Stimulated activated CD8-positive, alpha-beta memory T cell treated with anti-CD3 and anti-CD28 coated beads, Interleukin-12 subunit alpha, Interleukin-12 subunit beta, amount 100 ng/mL, for 24 hours (primary cell): ENCODE measurements at regions not wholly inside any gene's neighbourhood (a gene's known extent, or its start where the extent isn't known, plus 50 kb on each side); places are given as distances from the start of the nearest gene placed in this dataset.
"Not testable (repeated sequence)": the region's sequence is repeated elsewhere in the genome, so short reads cannot be mapped to it uniquely, and the experiment has no call there.

Experiments used
- DNase-seq: peaks from one replicate; pipeline ENCODE4 v3.0.0-alpha.2; 2020; ENCODE audit errors: extremely low read depth

DNA sequence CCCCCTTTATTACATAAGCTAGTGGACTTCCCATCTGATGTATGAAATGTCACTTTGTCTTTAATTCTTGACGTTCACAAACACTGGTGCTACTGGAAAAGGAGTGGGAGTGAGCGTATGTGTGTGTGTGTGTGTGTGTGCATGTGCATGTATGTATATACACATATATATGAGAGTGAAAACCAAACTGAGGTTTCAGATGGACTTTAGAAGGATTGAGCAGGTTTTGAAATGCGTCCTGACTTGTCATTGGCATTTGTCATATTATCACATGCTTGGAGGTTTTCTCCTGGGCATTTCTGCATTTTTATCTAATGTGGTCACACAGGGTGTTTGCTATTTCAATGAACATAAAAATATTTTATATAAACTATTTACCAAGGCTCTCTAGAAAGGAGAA lies 1085.9 kb downstream of the BCL11B start:
- no peak for DNase-seq

DNA sequence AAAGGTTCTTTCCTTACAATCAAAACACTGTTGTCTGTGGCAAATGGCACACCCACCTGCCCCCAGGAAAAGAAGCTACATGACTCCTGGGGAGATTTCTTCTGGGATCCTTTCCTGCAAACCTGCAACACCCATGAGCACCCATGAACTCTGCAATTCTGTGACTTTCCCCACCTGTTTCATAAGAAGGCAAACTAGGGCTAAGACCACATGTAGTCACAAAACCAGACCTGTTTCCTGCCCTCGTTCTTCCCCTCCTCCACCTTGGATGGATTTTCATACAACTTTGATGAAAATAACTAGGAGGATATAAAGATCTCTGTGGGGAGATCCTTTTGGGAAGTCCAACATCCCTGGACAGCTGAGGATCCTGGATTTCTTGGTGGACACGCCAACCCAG lies 1084.7 kb downstream of the BCL11B start:
- DNase-seq = no peak

DNA sequence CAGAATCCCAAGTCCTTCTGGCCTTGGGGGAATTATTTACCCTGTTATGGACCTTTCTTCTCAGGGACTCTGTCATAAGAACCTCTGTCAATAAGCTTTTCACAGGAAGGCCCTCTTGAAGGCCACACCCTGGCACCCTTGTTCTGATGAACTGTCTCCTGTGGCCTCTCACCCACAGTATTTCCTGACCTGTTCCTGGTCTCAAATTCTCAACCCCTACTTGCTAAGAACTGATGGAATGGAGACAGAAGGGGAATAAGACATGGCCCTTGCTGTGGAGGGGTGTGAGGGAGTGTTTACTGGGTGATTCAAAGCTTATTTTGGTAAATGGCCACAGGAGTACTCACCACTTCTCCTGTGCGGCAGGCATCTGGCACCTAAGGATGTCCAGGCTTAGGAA lies 1082.9 kb downstream of the BCL11B start:
- DNase-seq = no peak

DNA sequence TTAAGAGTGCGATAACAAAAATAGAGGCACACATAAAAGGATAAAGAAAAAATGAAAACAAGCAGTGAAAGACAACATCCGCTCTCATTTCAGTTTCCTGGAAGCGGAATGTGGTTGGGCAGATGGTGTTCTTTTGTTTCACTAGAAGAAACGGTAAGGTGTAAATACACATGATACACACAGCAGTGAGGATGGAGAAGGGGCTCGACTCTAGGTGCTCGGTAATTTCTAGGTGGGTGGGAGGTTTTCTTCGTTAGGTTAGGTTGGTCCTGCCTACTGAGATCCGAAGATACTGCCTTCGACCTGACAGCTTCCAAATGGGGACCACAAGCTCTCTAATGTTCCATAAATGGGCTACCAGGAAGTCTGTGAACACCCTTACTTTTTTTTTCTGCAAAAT lies 1082.5 kb downstream of the BCL11B start:
- DNase-seq = no peak

DNA sequence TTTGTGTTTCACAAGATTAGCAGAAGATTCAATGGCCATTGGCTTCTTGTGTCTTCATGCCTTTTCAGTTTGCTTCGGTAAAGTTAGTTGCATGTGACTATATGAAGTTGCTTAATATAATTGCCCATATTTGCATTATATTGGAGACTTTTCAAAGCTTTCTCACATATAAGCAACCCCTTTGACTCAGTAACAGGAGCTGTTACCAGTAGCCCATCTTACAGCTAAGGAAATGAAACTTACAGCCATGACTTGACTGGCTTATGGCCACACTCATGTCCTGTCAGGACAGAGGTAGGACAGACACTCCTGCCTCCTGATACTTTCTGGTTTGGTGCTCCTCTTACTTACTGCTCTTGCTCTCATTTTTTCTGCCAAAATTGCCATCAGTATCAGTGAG lies 1082.1 kb downstream of the BCL11B start:
- DNase-seq = no peak

DNA sequence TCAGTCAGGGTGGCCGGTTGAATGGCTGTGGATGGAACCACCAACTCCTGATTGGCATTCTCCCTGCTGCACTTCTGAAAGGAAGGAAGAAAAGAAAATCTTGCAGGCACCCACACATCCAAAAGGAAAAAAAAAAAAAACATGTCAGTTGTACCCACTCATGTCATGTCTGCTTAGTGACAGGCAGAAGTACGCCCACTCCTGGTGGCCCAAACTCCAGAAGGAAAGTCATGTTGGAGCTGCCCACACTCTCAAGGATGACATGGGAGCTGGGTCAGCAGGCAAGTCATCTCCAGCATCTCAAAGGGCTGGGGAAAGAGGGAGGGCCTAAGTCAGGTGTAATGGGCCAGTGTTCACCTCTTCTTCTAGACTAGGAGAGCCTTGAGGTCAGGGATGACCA lies 1079.1 kb downstream of the BCL11B start:
- no peak for DNase-seq

- DNase-seq = no peak
Observed at GRCh38 chr14:98194821-98195220, 1077.2 kb downstream of the BCL11B start.

GRCh38 chr14:98195256-98195655 lies 1076.7 kb downstream of the BCL11B start:
- DNase-seq = no peak

DNA sequence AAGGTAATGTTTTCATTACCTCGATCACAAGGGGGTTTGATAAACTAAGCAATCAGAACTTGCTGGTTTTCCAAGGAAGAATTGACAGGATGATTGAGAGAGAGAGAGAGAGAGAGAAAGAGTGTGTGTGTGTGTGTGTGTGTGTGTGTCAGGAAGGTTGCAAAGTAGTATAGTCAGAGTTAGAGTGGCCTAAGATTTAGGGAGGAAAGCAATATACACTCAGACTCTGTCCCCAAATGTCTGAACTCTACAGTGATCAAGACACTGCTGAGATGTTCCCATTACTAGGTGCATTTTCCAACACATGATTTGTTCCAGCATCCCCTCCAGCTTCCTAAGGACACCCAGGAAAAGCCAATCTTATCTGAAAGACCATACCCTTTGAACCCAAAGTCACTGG lies 1074.1 kb downstream of the BCL11B start:
- DNase-seq = no peak

GRCh38 chr14:98198385-98198784 lies 1073.6 kb downstream of the BCL11B start:
- DNase-seq = no peak

- no peak for DNase-seq
Observed at GRCh38 chr14:98200601-98201000, 1071.4 kb downstream of the BCL11B start.

DNA sequence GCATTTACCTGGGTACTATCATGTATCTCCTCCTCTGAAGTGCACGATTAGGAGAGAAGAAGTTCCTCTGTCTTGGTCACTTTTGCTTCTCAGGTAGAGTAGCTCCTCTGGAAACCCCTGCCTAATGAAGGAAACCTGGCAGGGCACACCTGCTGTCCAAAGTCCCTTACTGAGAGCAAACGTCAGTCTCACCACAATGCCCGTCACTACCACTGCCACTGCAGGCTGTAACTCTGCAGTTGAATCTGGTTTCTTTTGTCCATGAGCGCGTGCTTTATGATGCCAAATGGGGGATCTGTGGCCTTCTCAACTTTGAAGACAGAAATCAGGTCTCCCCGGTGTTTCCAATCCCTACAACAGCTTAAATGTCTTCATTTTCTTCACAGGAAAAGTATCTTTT lies 1068.6 kb downstream of the BCL11B start:
- DNase-seq = no peak

DNA sequence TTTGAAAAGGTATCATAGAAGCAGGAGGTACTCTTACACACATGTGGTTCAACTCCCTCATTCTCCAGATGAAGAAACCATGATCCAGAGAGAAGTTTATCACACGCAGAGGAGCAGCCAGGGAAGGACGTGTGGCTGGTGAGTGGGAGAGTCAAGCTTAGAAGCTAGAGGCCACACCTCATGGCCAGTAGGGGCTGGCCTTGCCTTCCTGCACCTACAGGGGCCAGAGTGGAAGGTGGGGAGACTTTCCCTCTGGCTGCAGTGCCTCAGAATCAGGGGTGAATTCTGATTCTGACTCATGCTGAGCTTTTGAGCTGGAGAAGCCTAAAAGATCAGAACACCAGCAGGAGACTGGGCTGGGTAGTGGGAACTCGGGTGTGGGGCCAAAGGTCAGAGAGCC lies 1067.9 kb downstream of the BCL11B start:
- DNase-seq = no peak

DNA sequence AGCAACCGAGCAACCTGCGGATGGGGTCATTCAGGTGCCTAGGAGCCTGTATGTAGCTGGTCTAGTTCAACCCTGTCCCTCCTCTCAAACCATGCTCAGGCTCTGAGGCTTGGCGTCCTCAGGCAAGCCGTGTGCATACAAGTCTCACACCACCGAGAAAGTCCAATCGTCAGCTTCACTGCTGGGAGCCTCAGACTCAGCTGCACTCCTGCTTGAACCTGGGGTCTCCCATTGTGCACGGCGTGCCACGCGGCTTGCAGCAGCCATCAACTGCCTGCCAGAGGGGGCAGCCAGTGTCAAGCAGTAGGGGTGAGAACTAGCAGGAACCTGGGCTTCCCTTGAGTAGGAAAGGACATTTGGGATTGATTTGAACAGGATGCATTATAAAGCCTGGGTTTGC lies 1064.6 kb downstream of the BCL11B start:
- no peak for DNase-seq

DNA sequence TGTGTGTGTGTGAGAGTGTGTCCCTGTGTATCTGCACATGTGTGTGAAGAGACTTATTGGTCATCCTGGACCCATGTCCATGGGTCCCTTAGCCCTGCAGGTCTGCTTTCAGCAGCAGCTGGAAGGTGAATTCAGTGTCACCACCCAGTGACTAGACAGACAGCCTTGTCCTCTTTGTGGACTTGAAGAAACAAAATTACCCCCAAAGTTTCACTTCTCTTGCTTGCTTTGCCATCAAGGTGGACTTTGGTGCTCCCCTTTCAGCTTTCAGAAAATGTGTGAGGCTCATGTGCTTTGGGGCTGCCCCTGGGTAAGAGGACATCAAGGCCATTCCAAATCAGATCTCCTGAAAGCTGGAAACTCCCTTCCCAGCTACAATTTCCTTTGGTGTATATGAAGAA lies 1063.8 kb downstream of the BCL11B start:
- DNase-seq = no peak

- DNase-seq = no peak
Observed at GRCh38 chr14:98208943-98209342, 1063.1 kb downstream of the BCL11B start.

DNA sequence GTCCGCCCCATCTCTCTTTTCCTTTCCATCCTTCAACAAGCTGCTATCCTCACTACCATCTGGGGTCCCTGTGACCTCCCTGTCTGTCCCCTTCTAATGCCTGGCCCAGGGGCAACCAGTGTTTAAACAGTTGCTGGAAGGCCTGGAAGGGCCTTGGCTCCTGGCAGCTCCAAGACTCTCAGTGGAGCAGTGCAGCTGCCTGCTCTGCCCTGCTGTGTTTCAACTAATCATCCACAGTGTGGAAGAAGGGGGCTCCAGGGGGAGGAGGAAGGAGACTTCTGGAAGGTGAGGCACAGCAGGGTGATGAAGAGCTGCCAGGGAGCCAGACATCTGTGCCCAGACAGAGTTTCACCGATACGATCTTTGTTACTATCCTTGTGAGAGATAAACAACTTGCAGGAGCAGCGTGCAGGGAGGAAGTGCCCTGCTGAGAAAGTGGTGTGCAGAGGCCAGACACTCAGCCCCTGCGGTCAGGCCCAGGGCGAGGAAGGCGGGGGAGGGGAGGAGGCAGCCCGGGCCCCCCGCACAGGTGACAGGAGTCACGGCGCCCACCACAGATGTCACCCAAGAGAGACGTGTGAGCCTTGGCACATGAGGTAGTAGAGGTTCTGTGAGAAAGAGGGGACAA lies 1061.8 kb downstream of the BCL11B start:
- DNase-seq = no peak

DNA sequence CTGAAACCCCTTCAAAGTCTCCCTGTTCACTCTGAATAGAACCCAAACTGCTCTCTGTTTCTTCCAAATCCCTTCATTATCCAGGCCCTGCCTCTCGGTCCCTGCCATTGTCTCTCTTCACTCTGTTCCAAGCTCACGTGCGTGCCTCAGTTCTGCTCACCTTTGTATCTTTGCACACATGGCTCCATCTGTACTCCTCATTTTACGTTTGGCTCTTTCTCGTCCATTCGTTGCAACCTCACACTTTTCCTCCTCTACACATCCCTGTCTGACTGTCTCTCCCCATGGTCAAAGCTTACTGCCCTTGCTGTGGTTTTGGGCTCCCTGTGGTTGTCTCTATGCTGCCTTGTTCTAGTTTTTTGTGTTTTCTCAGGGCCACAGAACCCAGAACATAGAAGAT lies 1054.5 kb downstream of the BCL11B start:
- no peak for DNase-seq

DNA sequence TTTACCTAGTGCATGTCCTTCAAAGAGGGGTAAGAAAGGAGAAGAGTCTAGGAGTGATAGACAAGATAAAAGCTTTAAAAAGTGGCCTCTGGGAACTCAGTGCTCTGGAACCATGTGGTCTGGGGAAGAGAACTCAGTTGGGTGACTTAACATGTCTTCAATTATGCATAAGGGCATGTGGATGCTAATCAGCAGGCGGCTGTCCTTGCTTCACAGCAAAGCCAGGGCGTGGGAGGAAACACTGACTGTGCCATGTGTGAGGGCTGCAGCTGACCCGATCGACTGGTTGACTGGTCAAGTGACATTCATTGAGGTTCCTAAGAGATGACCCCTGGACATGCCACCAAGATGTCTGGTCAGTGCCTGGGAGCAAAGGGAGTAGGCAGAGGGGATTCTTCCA lies 1053.8 kb downstream of the BCL11B start:
- no peak for DNase-seq

DNA sequence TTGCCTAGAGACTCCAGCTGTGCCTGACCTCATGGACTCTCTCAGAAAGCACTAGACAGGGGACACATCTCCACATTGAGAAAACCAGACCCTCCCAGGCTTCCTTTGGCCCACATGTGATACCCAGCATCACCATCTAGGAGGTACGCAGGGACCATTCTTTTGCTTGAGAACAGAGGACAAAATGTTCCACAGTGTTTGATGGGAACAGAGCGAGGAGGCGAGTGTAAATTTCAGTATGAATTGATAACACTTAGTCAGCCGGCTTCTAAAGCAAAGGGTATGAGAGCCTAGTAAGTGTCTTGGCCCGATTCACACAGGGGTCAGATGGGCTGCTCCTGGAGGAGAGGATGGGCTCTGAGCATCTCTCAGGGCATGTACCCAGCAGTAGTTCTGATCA lies 1052.4 kb downstream of the BCL11B start:
- DNase-seq = no peak

DNA sequence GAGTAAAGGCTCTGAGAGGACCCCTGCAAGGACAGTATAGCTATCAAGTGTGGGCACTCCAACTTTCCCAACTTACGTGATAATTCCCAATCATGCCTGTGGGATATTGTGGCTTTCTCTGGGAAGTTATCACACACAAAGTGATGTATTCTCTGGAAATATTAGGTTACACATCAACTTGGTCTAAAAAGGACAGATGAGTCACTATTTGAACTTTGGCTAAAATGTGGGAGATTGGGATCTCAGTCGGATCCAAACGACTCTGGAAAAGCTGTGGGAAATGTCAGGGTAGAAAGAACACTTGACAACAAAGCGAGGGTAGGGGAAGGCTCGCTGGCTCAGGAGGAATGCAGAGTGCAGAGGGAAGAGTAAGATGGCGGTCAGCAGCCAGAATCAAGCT lies 1048.9 kb downstream of the BCL11B start:
- DNase-seq = no peak

GRCh38 chr14:98223710-98224109 lies 1048.3 kb downstream of the BCL11B start:
- DNase-seq = not testable (repeated sequence)

GRCh38 chr14:98226411-98226810 lies 1045.6 kb downstream of the BCL11B start:
- DNase-seq = no peak

DNA sequence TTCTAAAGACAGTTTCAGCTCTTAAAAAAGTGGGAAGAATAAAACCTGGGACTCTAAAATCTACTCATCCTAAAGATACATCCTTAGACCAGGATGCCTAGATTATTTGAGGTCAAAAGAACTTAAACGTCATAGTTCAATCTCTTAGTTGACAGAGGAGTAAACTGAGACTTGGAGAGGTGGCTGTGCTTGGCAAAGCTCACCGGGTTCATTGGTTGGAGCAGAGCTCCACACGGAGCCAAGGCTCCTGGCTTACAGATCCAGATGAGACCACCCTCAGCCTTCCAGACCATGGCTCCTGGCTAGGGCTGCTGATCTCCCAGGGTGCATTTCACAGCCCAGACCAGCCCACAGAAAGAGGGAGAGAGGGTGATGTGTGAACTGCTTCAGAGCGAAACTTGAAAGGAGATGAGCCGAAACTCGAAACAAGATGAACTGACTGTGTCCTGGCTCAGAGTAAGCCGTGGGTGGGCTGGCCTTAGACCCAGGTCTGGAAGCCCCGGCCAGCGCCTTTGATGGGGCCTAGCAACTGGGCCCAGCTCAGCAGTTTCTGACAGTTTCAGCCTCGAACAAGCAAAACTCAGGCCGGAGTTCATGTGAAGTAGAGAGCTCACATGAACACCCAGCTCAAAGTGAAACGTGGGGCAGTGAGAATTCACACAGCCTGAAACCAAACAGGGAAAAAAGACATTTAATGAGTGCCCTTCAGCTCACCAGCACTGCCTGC lies 1044.8 kb downstream of the BCL11B start:
- no peak for DNase-seq
